Activated B cell treated with CpG ODN at 0.5 μM for 24 hours (primary cell): ENCODE measurements at regions not wholly inside any gene's neighbourhood (a gene's known extent, or its start where the extent isn't known, plus 50 kb on each side); places are given as distances from the start of the nearest gene placed in this dataset.

Source experiments
- ATAC-seq: fragments of 200-7000 bp; cut with Tn5 transposase; one replicate; pipeline ENCODE4 v1.10.0; 2021; ENCODE audit warnings: low read depth, mild to moderate bottlenecking, moderate library complexity
- CTCF ChIA-PET: fragments of 350-600 bp; sonication (Branson Sonifier 250); formaldehyde crosslinking; loops from one replicate; lab custom pipeline; 2021; ENCODE audit warnings: antibody characterized with exemption; lab: Charles Lee
- POLR2A ChIA-PET: fragments of 350-600 bp; sonication (Branson Sonifier 250); formaldehyde crosslinking; loops from one replicate; lab custom pipeline; 2021; ENCODE audit warnings: antibody characterized with exemption; lab: Charles Lee
- DNase-seq: peaks from one replicate; pipeline ENCODE4 v3.0.0; 2022
- H3K27ac Mint-ChIP-seq: one replicate; pipeline ENCODE4 v1.8.0; 2020; ENCODE audit warnings: mixed read lengths
- H3K27me3 Mint-ChIP-seq: one replicate; pipeline ENCODE4 v1.8.0; 2021; ENCODE audit warnings: mixed read lengths
- H3K36me3 Mint-ChIP-seq: one replicate; pipeline ENCODE4 v1.8.0; 2021; ENCODE audit warnings: low read depth, mixed read lengths
- H3K4me1 Mint-ChIP-seq: one replicate; pipeline ENCODE4 v1.8.0; 2021; ENCODE audit warnings: mixed read lengths
- H3K4me3 Mint-ChIP-seq: one replicate; pipeline ENCODE4 v1.8.0; 2020; ENCODE audit warnings: mild to moderate bottlenecking, mixed read lengths
- H3K9me3 Mint-ChIP-seq: one replicate; pipeline ENCODE4 v1.8.0; 2020; ENCODE audit warnings: mixed read lengths
- intact Hi-C: fragments of 100-400 bp; cut with micrococcal nuclease; formaldehyde crosslinking; loops from one replicate; pipeline ENCODE4 v1.15.1; 2024
- TF ChIP-seq, protein P1 (sequence below): fragments of 200-600 bp; IDR thresholded peaks from one replicate; pipeline ENCODE4 v1.8.0; 2022; ENCODE audit warnings: antibody characterized with exemption, mild to moderate bottlenecking

DNA sequence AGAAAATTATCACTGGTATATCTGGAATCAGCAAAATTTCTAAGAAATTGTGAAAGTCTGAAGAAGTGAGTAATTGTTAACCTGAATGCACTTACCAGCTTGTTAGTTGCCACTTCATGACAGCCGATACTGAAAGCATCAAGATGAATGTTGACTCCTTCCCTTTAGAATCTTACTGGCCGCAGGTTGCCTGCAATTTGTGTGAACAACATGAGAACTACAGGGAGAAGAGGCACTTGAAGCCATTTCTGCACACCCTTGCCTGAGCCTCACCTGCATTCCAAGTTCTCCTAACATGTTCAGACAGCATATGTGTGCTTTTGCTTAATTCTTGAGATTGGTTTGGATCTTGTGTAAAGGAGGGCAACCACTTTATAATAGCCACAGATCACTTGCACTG, 59.2 kb upstream of the SSX2IP start:
- H3K27me3 Mint-ChIP-seq: peaks cover 26% of the 10 kb centered on the region
- POLR2A ChIA-PET: no interaction called here
- DNase-seq: no peak
- no peaks in the 10 kb centered on the region for H3K9me3 Mint-ChIP-seq
- H3K36me3 Mint-ChIP-seq: no peaks in the 10 kb centered on the region
- no peak overlapping the region for H3K4me3 Mint-ChIP-seq
- TF ChIP-seq, protein P1, sequence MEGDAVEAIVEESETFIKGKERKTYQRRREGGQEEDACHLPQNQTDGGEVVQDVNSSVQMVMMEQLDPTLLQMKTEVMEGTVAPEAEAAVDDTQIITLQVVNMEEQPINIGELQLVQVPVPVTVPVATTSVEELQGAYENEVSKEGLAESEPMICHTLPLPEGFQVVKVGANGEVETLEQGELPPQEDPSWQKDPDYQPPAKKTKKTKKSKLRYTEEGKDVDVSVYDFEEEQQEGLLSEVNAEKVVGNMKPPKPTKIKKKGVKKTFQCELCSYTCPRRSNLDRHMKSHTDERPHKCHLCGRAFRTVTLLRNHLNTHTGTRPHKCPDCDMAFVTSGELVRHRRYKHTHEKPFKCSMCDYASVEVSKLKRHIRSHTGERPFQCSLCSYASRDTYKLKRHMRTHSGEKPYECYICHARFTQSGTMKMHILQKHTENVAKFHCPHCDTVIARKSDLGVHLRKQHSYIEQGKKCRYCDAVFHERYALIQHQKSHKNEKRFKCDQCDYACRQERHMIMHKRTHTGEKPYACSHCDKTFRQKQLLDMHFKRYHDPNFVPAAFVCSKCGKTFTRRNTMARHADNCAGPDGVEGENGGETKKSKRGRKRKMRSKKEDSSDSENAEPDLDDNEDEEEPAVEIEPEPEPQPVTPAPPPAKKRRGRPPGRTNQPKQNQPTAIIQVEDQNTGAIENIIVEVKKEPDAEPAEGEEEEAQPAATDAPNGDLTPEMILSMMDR: no peak
- ATAC-seq: no peak
- peaks cover 2% of the 10 kb centered on the region for H3K4me1 Mint-ChIP-seq
- no peak overlapping the region for H3K27ac Mint-ChIP-seq
- intact Hi-C loops: no loop called here
- CTCF ChIA-PET: no interaction called here

- CTCF ChIA-PET: no interaction called here
- intact Hi-C loops: no loop called here
- no peaks in the 10 kb centered on the region for H3K36me3 Mint-ChIP-seq
- H3K27ac Mint-ChIP-seq: no peak overlapping the region
- ATAC-seq (no peak), DNase-seq (no peak)
- H3K4me3 Mint-ChIP-seq: no peak overlapping the region
- TF ChIP-seq, protein P1: no peak
- POLR2A ChIA-PET: no interaction called here
- H3K27me3 Mint-ChIP-seq: peaks cover 25% of the 10 kb centered on the region
- H3K9me3 Mint-ChIP-seq: no peaks in the 10 kb centered on the region
- peaks cover under 1% of the 10 kb centered on the region for H3K4me1 Mint-ChIP-seq
These were observed 58.1 kb upstream of the SSX2IP start for GRCh38 chr1:84748364-84748763.

GRCh38 chr1:84745857-84746256, 55.6 kb upstream of the SSX2IP start:
- Mint-ChIP-seq H3K27me3 (peaks cover 20% of the 10 kb centered on the region), H3K27ac (no peak overlapping the region), H3K4me1 (no peaks in the 10 kb centered on the region), H3K9me3 (no peaks in the 10 kb centered on the region), H3K36me3 (no peaks in the 10 kb centered on the region), H3K4me3 (no peak overlapping the region)
- no peak for DNase-seq
- ChIA-PET CTCF (interaction anchor here (0.7 kb wide), 1 partner anchor 9 kb away, joined by 3 read pairs; no protein-coding TSS in a partner anchor), POLR2A (no interaction called here)
- ATAC-seq: no peak
- intact Hi-C loops: no loop called here
- TF ChIP-seq, protein P1: no peak

DNA sequence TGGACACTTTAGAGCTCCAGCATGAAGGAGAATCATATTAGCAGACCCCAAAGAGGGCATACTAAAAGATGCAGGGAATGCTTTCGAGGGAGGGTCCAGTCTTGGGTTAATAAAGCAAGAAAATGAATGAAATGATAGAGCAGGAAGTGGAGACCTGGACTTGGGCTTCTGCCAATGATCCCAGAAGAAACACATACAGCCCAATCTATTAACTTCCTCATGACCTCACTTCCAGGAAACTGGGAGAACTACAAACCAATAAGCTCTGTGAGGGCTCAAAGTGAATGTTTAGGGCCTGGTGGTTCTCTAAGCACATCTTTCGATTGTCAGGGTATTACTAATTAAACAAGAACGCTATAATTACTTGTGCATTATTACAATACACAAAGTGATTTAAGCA, 53.6 kb upstream of the SSX2IP start:
- POLR2A ChIA-PET: no interaction called here
- H3K4me1 Mint-ChIP-seq: no peaks in the 10 kb centered on the region
- CTCF ChIA-PET: no interaction called here

DNA sequence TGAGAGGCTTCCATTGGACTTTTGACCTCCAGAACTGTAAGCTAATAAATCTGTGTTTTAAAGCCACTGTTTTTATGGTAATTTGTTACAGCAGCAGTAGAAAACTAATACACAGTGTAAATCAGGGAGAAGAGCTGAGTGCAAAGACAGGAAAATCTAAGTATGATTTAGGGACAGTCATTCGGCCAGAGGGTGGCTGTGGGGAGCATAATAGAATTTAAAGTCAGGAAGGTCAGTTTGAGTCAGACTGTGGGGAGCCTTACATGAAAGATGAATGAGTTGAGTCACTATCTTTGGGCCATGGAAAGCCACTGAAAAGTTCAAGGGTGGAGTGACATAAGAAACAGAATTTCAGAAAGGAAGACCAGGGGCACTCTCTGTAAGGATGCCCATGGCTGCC, 52.4 kb upstream of the SSX2IP start:
- CTCF ChIA-PET: interaction anchor here (1.1 kb wide), 1 partner anchor 11 kb away, joined by 3 read pairs; no protein-coding TSS in a partner anchor
- H3K4me3 Mint-ChIP-seq: no peak overlapping the region
- TF ChIP-seq, protein P1: no peak

More for the DNA sequence above, 53.6 kb upstream of the SSX2IP start:
- no peak for DNase-seq
- peaks cover 7% of the 10 kb centered on the region for H3K27me3 Mint-ChIP-seq
- TF ChIP-seq, protein P1: no peak
- no peak overlapping the region for H3K27ac Mint-ChIP-seq
- H3K36me3 Mint-ChIP-seq: no peaks in the 10 kb centered on the region
- H3K4me3 Mint-ChIP-seq: no peak overlapping the region
- H3K9me3 Mint-ChIP-seq: no peaks in the 10 kb centered on the region
- ATAC-seq: no peak
- intact Hi-C loops: no loop called here

More for the DNA sequence above, 52.4 kb upstream of the SSX2IP start:
- ATAC-seq (no peak), DNase-seq (no peak)
- H3K27me3 Mint-ChIP-seq: peaks cover 7% of the 10 kb centered on the region
- POLR2A ChIA-PET: no interaction called here
- H3K4me1 Mint-ChIP-seq: no peaks in the 10 kb centered on the region
- H3K9me3 Mint-ChIP-seq: no peaks in the 10 kb centered on the region
- H3K27ac Mint-ChIP-seq: no peak overlapping the region
- intact Hi-C loops: no loop called here
- H3K36me3 Mint-ChIP-seq: no peaks in the 10 kb centered on the region
